RWPE2 (cell line): ENCODE measurements at regions not wholly inside any gene's neighbourhood (a gene's known extent, or its start where the extent isn't known, plus 50 kb on each side); places are given as distances from the start of the nearest gene placed in this dataset.

Source experiments
- ATAC-seq: fragments of 200-7000 bp; cut with Tn5 transposase; 3 replicates; pipeline ENCODE4 v1.9.1; 2021; ENCODE audit warnings: low read depth
- DNase-seq: peaks from one replicate; pipeline ENCODE4 v3.0.0-alpha.2; 2020; ENCODE audit warnings: low spot score
- H3K27ac ChIP-seq: fragments of 450-650 bp; 2 replicates; pipeline ENCODE4 v1.5.1; 2017; ENCODE audit warnings: mild to moderate bottlenecking; ENCODE audit not compliant: poor library complexity, severe bottlenecking
- H3K27me3 ChIP-seq: fragments of 250-450 bp; sonication (Bioruptor Pico); 2 replicates; pipeline ENCODE4 v1.5.1; 2021; ENCODE audit warnings: mild to moderate bottlenecking, moderate library complexity; ENCODE audit not compliant: insufficient read depth, poor library complexity, severe bottlenecking
- H3K36me3 ChIP-seq: fragments of 250-450 bp; sonication (Bioruptor Pico); 2 replicates; pipeline ENCODE4 v1.5.1; 2020; ENCODE audit warnings: low read depth, mild to moderate bottlenecking, moderate library complexity
- H3K4me1 ChIP-seq: fragments of 250-450 bp; sonication (Bioruptor Pico); 2 replicates; pipeline ENCODE4 v1.5.1; 2021; ENCODE audit warnings: mild to moderate bottlenecking, moderate library complexity; ENCODE audit not compliant: insufficient read depth, poor library complexity, severe bottlenecking
- H3K4me3 ChIP-seq: fragments of 250-450 bp; sonication (Bioruptor Pico); 2 replicates; pipeline ENCODE4 v1.5.1; 2021; ENCODE audit warnings: mild to moderate bottlenecking, moderate library complexity; ENCODE audit not compliant: severe bottlenecking
- H3K9me3 ChIP-seq: fragments of 250-450 bp; sonication (Bioruptor Pico); 2 replicates; pipeline ENCODE4 v1.5.1; 2021; ENCODE audit warnings: mild to moderate bottlenecking, moderate library complexity; ENCODE audit not compliant: severe bottlenecking
- CTCF ChIP-seq: fragments of 450-650 bp; IDR thresholded peaks from one replicate; pipeline ENCODE4 v1.5.1; 2017; ENCODE audit warnings: mild to moderate bottlenecking, moderate library complexity; ENCODE audit not compliant: poor library complexity, severe bottlenecking

DNA sequence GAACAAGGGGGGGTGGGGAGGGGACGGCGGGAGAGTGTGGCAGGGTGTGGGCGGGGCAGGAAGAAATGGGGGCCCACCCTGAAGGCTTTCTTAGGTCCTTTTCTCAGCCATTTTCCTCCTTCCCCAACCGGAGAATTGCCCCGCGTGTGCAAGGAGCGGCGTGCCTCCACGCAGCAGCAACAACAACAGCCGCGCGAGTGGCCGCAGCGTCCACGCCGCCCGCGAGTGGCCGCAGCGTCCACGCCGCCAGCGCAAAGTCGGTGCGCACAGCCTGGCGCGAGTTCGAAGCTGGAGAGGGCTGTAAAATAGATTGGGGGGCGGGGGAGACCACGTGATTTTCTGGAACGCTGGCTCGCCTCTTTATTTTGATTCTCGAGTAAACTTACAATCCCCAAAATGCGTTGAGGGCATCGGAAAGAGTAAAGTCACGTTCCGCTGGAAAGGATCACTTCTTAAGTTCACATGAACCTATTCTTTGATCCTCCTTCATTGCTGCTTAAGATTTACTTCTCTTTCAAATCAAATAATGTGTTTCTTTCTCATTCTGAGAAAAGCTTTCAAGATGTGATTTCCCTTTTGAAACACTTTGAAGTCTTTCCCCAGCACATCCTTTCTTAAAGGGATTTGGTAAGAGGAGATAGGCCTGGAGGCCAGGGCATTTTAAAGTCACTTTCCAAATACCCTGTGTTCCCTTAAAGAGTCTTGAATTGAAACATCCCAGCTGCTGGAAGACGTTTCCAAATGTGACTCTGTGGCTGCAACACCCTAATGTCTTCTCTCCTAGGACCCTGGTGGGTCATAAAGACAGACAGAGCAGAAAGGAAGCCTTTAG is 66.7 kb upstream of the ZNF217 start:
- Histone ChIP-seq H3K27ac (no peak overlapping the region), H3K4me3 (no peak overlapping the region), H3K4me1 (peaks cover 24% of the 10 kb centered on the region), H3K36me3 (no peaks in the 10 kb centered on the region), H3K9me3 (no peaks in the 10 kb centered on the region), H3K27me3 (no peaks in the 10 kb centered on the region)
- no peak for TF ChIP-seq CTCF
- ATAC-seq: no peak
- peak; percentile 66 for DNase-seq

DNA sequence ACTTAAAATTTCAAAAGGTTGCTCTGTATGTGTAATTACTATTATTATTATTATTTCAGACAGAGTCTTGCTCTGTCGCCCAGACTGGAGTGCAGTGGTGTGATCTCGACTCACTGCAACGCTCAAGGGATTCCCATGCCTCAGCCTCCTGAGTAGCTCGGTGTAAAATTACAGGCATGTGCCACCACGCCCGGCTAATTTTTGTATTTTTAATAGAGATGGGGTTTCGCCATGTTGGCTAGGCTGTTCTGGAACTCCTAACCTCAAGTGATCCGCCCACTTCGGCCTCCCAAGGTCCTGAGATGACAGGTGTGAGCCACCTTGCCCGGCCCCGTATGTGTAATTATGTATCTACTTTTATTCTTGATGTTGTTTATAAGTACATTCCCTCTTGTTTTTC is 65.3 kb upstream of the ZNF217 start:
- Histone ChIP-seq H3K27me3 (no peaks in the 10 kb centered on the region), H3K4me1 (peaks cover 24% of the 10 kb centered on the region), H3K9me3 (no peaks in the 10 kb centered on the region), H3K4me3 (no peak overlapping the region), H3K36me3 (no peaks in the 10 kb centered on the region), H3K27ac (no peak overlapping the region)
- no peak for DNase-seq
- ATAC-seq: peak; percentile 63; the same call in 2 of the 3 replicates
- no peak for TF ChIP-seq CTCF

- Histone ChIP-seq H3K27me3 (no peaks in the 10 kb centered on the region), H3K36me3 (no peaks in the 10 kb centered on the region), H3K4me1 (peaks cover 24% of the 10 kb centered on the region), H3K4me3 (no peak overlapping the region), H3K9me3 (no peaks in the 10 kb centered on the region), H3K27ac (no peak overlapping the region)
- no peak for DNase-seq
- no peak for ATAC-seq
- TF ChIP-seq CTCF: no peak
Measured at GRCh38 chr20:53658322-53658721, 64.7 kb upstream of the ZNF217 start.

DNA sequence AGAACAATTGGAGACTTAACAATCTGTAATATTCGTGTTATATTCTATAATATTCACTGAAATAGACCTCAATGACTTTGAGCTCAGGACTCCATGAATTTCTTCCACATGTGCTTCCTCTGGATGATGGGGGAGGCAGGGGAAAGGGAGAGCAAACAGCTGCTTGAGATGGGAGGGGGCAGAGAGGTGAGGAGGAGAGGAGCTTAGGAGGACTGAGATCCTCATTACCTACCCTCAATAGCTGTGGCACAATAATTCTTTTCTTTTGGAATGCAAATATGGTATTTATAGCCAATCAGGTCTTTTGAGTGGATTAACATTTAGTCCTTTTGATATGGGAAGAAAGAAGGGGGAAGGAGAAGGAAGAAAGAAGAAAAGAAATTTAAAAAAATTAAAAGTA is 64.1 kb upstream of the ZNF217 start:
- TF ChIP-seq CTCF: no peak
- H3K36me3 ChIP-seq: no peaks in the 10 kb centered on the region
- ATAC-seq (no peak), DNase-seq (no peak)
- H3K27ac ChIP-seq: no peak overlapping the region
- H3K4me1 ChIP-seq: peaks cover 24% of the 10 kb centered on the region
- no peaks in the 10 kb centered on the region for H3K27me3 ChIP-seq
- H3K4me3 ChIP-seq: no peak overlapping the region
- no peaks in the 10 kb centered on the region for H3K9me3 ChIP-seq

- ATAC-seq (no peak), DNase-seq (no peak)
- Histone ChIP-seq H3K27ac (no peak overlapping the region), H3K36me3 (no peaks in the 10 kb centered on the region), H3K4me3 (no peak overlapping the region), H3K27me3 (no peaks in the 10 kb centered on the region), H3K9me3 (no peaks in the 10 kb centered on the region), H3K4me1 (peaks cover 25% of the 10 kb centered on the region)
- no peak for TF ChIP-seq CTCF
Measured at GRCh38 chr20:53657279-53657678, 63.6 kb upstream of the ZNF217 start.
